ENCODE measurements at regions not wholly inside any gene's neighbourhood (a gene's known extent, or its start where the extent isn't known, plus 50 kb on each side); places are given as distances from the start of the nearest gene placed in this dataset.

- TF ChIP-seq YY1 (IDR thresholded peaks at IDR 0.05; ENCODE audit: low read depth), result no peak
- TF ChIP-seq CTCF (IDR thresholded peaks at IDR 0.05), result no peak
- TF ChIP-seq TAF1 (IDR thresholded peaks at IDR 0.05; ENCODE audit: borderline replicate concordance, low read depth, low read length), result no peak
- TF ChIP-seq REST (IDR thresholded peaks at IDR 0.05; ENCODE audit: low read depth, low read length), result no peak
- TF ChIP-seq GATA2 (CRISPR knock-in tag; IDR thresholded peaks at IDR 0.05), result no peak
- TF ChIP-seq POLR2AphosphoS5 (IDR thresholded peaks at IDR 0.05; ENCODE audit: low read depth, low read length), result no peak
- no peak for TF ChIP-seq USF1 (IDR thresholded peaks at IDR 0.05; ENCODE audit: borderline replicate concordance, low read depth)
- no peak for TF ChIP-seq NRF1 (IDR thresholded peaks at IDR 0.05; ENCODE audit: low read depth, low read length)
- no peak for TF ChIP-seq FOXJ3 (CRISPR knock-in tag; IDR thresholded peaks at IDR 0.05)
- TF ChIP-seq USF2 (IDR thresholded peaks at IDR 0.05; ENCODE audit: borderline replicate concordance, low read depth, low read length), result no peak
- TF ChIP-seq MAX (IDR thresholded peaks at IDR 0.05; ENCODE audit: low read depth), result no peak
- no peak for TF ChIP-seq RFX5 (IDR thresholded peaks at IDR 0.05; ENCODE audit: low read length)
- TF ChIP-seq PBX3 (IDR thresholded peaks at IDR 0.05), result no peak
- no peak for TF ChIP-seq SMC3 (IDR thresholded peaks at IDR 0.05; ENCODE audit: low read depth, low read length)
Measured at GRCh38 chr9:88934876-88935535, 56.3 kb upstream of the S1PR3 start.
